T-cell (primary cell): ENCODE measurements at regions not wholly inside any gene's neighbourhood (a gene's known extent, or its start where the extent isn't known, plus 50 kb on each side); places are given as distances from the start of the nearest gene placed in this dataset.

Experiments
- ATAC-seq, 4 experiments: fragments of 200-7000 bp in 3 of 4; fragments of 150-1000 bp in 1 of 4; cut with Tn5 transposase; replicated peaks in 1 of 4; 1 replicate in 3 of 4; 2 replicates in 1 of 4; pipeline ENCODE4 v1.10.0; 2021; ENCODE audit warnings: moderate library complexity in 3 of 4, mild to moderate bottlenecking in 2 of 4, moderate number of reproducible peaks in 1 of 4
- CTCF ChIA-PET, 2 donors: fragments of 300-600 bp; sonication (Branson Sonifier 250); formaldehyde crosslinking; loops; one replicate each; lab custom pipeline; 2022; ENCODE audit warnings: antibody characterized with exemption in 2 of 2; lab: Charles Lee
- POLR2A ChIA-PET, 2 donors: fragments of 300-600 bp; sonication (Branson Sonifier 250); formaldehyde crosslinking; loops; one replicate each; lab custom pipeline; 2022; ENCODE audit warnings: antibody characterized with exemption in 2 of 2; lab: Charles Lee
- DNase-seq, 35 experiments: peaks; one replicate each; pipeline versions ENCODE4 v3.0.0 to v3.0.0-alpha.2; 2013 to 2023
- H3K27ac ChIP-seq: one replicate; pipeline ENCODE4 v1.5.1; 2013; ENCODE audit warnings: low read length
- H3K27me3 ChIP-seq, 2 experiments: replicated peaks in 1 of 2; 1 replicate in 1 of 2; 2 replicates in 1 of 2; pipeline versions ENCODE4 v1.6.1 to v1.7.0; 2013; ENCODE audit warnings: low read length in 1 of 2, mixed read lengths in 1 of 2; ENCODE audit not compliant: control insufficient read depth in 2 of 2, insufficient read depth in 2 of 2; ENCODE audit errors: extremely low read depth in 1 of 2
- H3K36me3 ChIP-seq, 2 donors: 1 replicate in 1 of 2; 2 replicates in 1 of 2; pipeline versions ENCODE4 v1.6.1 to v1.7.0; 2013; ENCODE audit warnings: low read length in 1 of 2; ENCODE audit not compliant: control insufficient read depth in 2 of 2, insufficient read depth in 1 of 2; ENCODE audit errors: extremely low read depth in 1 of 2
- H3K4me1 ChIP-seq, 2 experiments: 1 replicate in 1 of 2; 2 replicates in 1 of 2; pipeline versions ENCODE4 v1.6.1 to v1.7.0; 2013; ENCODE audit warnings: low read length in 2 of 2, mixed read lengths in 1 of 2; ENCODE audit not compliant: insufficient read depth in 2 of 2, control insufficient read depth in 1 of 2; ENCODE audit errors: extremely low read depth in 1 of 2
- H3K4me3 ChIP-seq, 2 donors: 1 replicate in 1 of 2; 2 replicates in 1 of 2; pipeline versions ENCODE4 v1.5.1 to v1.7.0; 2013; ENCODE audit warnings: mild to moderate bottlenecking in 2 of 2, low read length in 1 of 2, moderate library complexity in 1 of 2; ENCODE audit not compliant: control insufficient read depth in 1 of 2; ENCODE audit errors: extremely low read depth in 1 of 2
- H3K9me3 ChIP-seq: 2 replicates; pipeline ENCODE4 v1.7.0; 2013
- H3K27ac Mint-ChIP-seq, 2 donors: one replicate each; pipeline ENCODE4 v1.8.0; 2020 to 2021; ENCODE audit warnings: mild to moderate bottlenecking in 2 of 2, mixed read lengths in 2 of 2
- H3K27me3 Mint-ChIP-seq, 2 donors: one replicate each; pipeline ENCODE4 v1.8.0; 2021 to 2022; ENCODE audit warnings: mixed read lengths in 2 of 2
- H3K36me3 Mint-ChIP-seq: one replicate; pipeline ENCODE4 v1.8.0; 2021; ENCODE audit warnings: mixed read lengths
- H3K4me1 Mint-ChIP-seq, 3 donors: one replicate each; pipeline ENCODE4 v1.8.0; 2020 to 2022; ENCODE audit warnings: mixed read lengths in 3 of 3, mild to moderate bottlenecking in 1 of 3
- H3K4me3 Mint-ChIP-seq, 3 donors: one replicate each; pipeline ENCODE4 v1.8.0; 2020 to 2022; ENCODE audit warnings: mild to moderate bottlenecking in 3 of 3, mixed read lengths in 3 of 3, moderate library complexity in 3 of 3
- H3K9me3 Mint-ChIP-seq, 3 donors: one replicate each; pipeline ENCODE4 v1.8.0; 2020 to 2022; ENCODE audit warnings: mixed read lengths in 3 of 3
- WGBS: methylation state at CpG from one replicate; pipeline ENCODE4 v1.1.5; 2013; ENCODE audit warnings: missing lambda C conversion rate; ENCODE audit not compliant: insufficient coverage; 5-methylcytosine and 5-hydroxymethylcytosine counted together

- 8% methylated on average over 6 of the region's 8 CpGs for WGBS
- Mint-ChIP-seq H3K27me3 (no peaks in the 10 kb centered on the region), H3K36me3 (peaks cover 19% of the 10 kb centered on the region), H3K9me3 (peaks cover 0 to 4% (median 0%) of the 10 kb centered on the region in 3 donors), H3K27ac (peak overlapping the region; percentile 92 to 96), H3K4me1 (peaks cover 87 to 92% (median 90%) of the 10 kb centered on the region in 3 donors), H3K4me3 (peak overlapping the region; percentile 67 to 80 (median 76))
- peaks cover 41 to 77% of the 10 kb centered on the region in 2 experiments for H3K4me1 ChIP-seq
- DNase-seq (peak in 8 of 35 experiments; percentile 18 to 48 (median 29)), ATAC-seq (peak; percentile 13 to 40 (median 28))
- no peaks in the 10 kb centered on the region for H3K27me3 ChIP-seq
- H3K9me3 ChIP-seq, result no peaks in the 10 kb centered on the region
- no peaks in the 10 kb centered on the region for H3K36me3 ChIP-seq
- peak overlapping the region; percentile 23 to 29 for H3K4me3 ChIP-seq
- peak overlapping the region; percentile 83 for H3K27ac ChIP-seq
- CTCF ChIA-PET, result interaction anchor here in 1 of 2 donors (0.8 kb wide), 1 partner anchor 67 kb away, joined by 3 read pairs; no protein-coding TSS in a partner anchor
- POLR2A ChIA-PET, result interaction anchor here (0.5 to 1.1 kb wide), 2 partner anchors 26 to 255 kb away, joined by 3 read pairs; no protein-coding TSS in a partner anchor
Observed at GRCh38 chr6:144351379-144352127, 66.4 kb downstream of the UTRN start.

- ATAC-seq, result no peak
- Histone ChIP-seq H3K27ac (peak overlapping the region; percentile 83), H3K9me3 (no peaks in the 10 kb centered on the region), H3K27me3 (no peaks in the 10 kb centered on the region), H3K4me1 (peaks cover 39 to 73% of the 10 kb centered on the region in 2 experiments), H3K36me3 (peaks cover 0 to 2% of the 10 kb centered on the region in 2 donors), H3K4me3 (peak overlapping the region in 1 of 2 donors; percentile 23)
- ChIA-PET POLR2A (no interaction called here), CTCF (no interaction called here)
- H3K9me3 Mint-ChIP-seq, result peaks cover 0 to 4% (median 0%) of the 10 kb centered on the region in 3 donors
- DNase-seq, result no peak
- peaks cover 17% of the 10 kb centered on the region for H3K36me3 Mint-ChIP-seq
- H3K4me3 Mint-ChIP-seq, result peak overlapping the region; percentile 67 to 80 (median 76)
- peak overlapping the region; percentile 92 to 96 for H3K27ac Mint-ChIP-seq
- no peaks in the 10 kb centered on the region for H3K27me3 Mint-ChIP-seq
- H3K4me1 Mint-ChIP-seq, result peaks cover 86 to 91% (median 89%) of the 10 kb centered on the region in 3 donors
- no CpG with 5 or more reads among the region's 2 CpGs for WGBS
Observed at GRCh38 chr6:144352331-144352730, 67.2 kb downstream of the UTRN start.

GRCh38 chr6:144353871-144354314, 68.8 kb downstream of the UTRN start:
- Mint-ChIP-seq H3K9me3 (no peaks in the 10 kb centered on the region), H3K36me3 (peaks cover 13% of the 10 kb centered on the region), H3K27me3 (no peaks in the 10 kb centered on the region), H3K4me3 (peak overlapping the region; percentile 64 to 80 (median 64)), H3K27ac (peak overlapping the region; percentile 92 to 96), H3K4me1 (peaks cover 84 to 87% (median 85%) of the 10 kb centered on the region in 3 donors)
- peak overlapping the region; percentile 83 for H3K27ac ChIP-seq
- no peaks in the 10 kb centered on the region for H3K27me3 ChIP-seq
- ATAC-seq (peak; percentile 22 to 48 (median 40)), DNase-seq (peak in 11 of 35 experiments; percentile 18 to 65 (median 28))
- H3K9me3 ChIP-seq, result no peaks in the 10 kb centered on the region
- ChIA-PET CTCF (interaction anchor here in 1 of 2 donors (1.0 kb wide), 1 partner anchor 11 kb away, joined by 3 read pairs; no protein-coding TSS in a partner anchor), POLR2A (no interaction called here)
- H3K36me3 ChIP-seq, result peaks cover 0 to 2% of the 10 kb centered on the region in 2 donors
- peaks cover 39 to 59% of the 10 kb centered on the region in 2 experiments for H3K4me1 ChIP-seq
- WGBS, result 8% methylated on average over 5 of the region's 5 CpGs
- H3K4me3 ChIP-seq, result peak overlapping the region in 1 of 2 donors; percentile 8

- H3K4me3 Mint-ChIP-seq, result no peak overlapping the region
- WGBS, result no CpG with 5 or more reads among the region's 1 CpG
- POLR2A ChIA-PET, result interaction anchor here in 1 of 2 donors (0.6 kb wide), 2 partner anchors 84 to 260 kb away, joined by 3 to 8 read pairs; no protein-coding TSS in a partner anchor
Observed at GRCh38 chr6:144359783-144360182, 74.6 kb downstream of the UTRN start.

GRCh38 chr6:144360401-144360800, 75.3 kb downstream of the UTRN start:
- Mint-ChIP-seq H3K27ac (peak overlapping the region; percentile 31 to 70), H3K27me3 (no peaks in the 10 kb centered on the region), H3K4me3 (no peak overlapping the region), H3K4me1 (peaks cover 79 to 87% (median 84%) of the 10 kb centered on the region in 3 donors), H3K36me3 (peaks cover 29% of the 10 kb centered on the region), H3K9me3 (no peaks in the 10 kb centered on the region)
- ChIA-PET POLR2A (no interaction called here), CTCF (no interaction called here)
- ATAC-seq (peak in 3 of 4 experiments; percentile 27 to 61 (median 34)), DNase-seq (no peak)
- WGBS, result 59% methylated on average over 3 of the region's 4 CpGs
- Histone ChIP-seq H3K27me3 (no peaks in the 10 kb centered on the region), H3K27ac (no peak overlapping the region), H3K4me1 (peaks cover 8 to 41% of the 10 kb centered on the region in 2 experiments), H3K9me3 (no peaks in the 10 kb centered on the region), H3K4me3 (no peak overlapping the region), H3K36me3 (peaks cover 2 to 10% of the 10 kb centered on the region in 2 donors)

More at GRCh38 chr6:144359783-144360182, 74.6 kb downstream of the UTRN start:
- Mint-ChIP-seq H3K9me3 (no peaks in the 10 kb centered on the region), H3K27ac (no peak overlapping the region), H3K36me3 (peaks cover 25% of the 10 kb centered on the region), H3K4me1 (peaks cover 78 to 85% (median 85%) of the 10 kb centered on the region in 3 donors), H3K27me3 (no peaks in the 10 kb centered on the region)
- DNase-seq, result no peak
- Histone ChIP-seq H3K4me1 (peaks cover 6 to 46% of the 10 kb centered on the region in 2 experiments), H3K4me3 (no peak overlapping the region), H3K27me3 (no peaks in the 10 kb centered on the region), H3K27ac (no peak overlapping the region), H3K36me3 (peaks cover 2 to 10% of the 10 kb centered on the region in 2 donors), H3K9me3 (no peaks in the 10 kb centered on the region)
- no peak for ATAC-seq
- CTCF ChIA-PET, result no interaction called here

- H3K4me3 Mint-ChIP-seq, result no peak overlapping the region
- H3K27me3 Mint-ChIP-seq, result no peaks in the 10 kb centered on the region
- peaks cover 83 to 89% (median 86%) of the 10 kb centered on the region in 3 donors for H3K4me1 Mint-ChIP-seq
- no peaks in the 10 kb centered on the region for H3K9me3 Mint-ChIP-seq
- peaks cover 8 to 42% of the 10 kb centered on the region in 2 experiments for H3K4me1 ChIP-seq
- DNase-seq (no peak), ATAC-seq (no peak)
- WGBS, result no CpG with 5 or more reads among the region's 1 CpG
- no peaks in the 10 kb centered on the region for H3K9me3 ChIP-seq
- CTCF ChIA-PET, result no interaction called here
- H3K27ac ChIP-seq, result no peak overlapping the region
- peaks cover 2 to 10% of the 10 kb centered on the region in 2 donors for H3K36me3 ChIP-seq
- peaks cover 30% of the 10 kb centered on the region for H3K36me3 Mint-ChIP-seq
- POLR2A ChIA-PET, result interaction anchor here in 1 of 2 donors (0.7 kb wide), 1 partner anchor 13 kb away, joined by 5 read pairs; no protein-coding TSS in a partner anchor
- no peak overlapping the region for H3K4me3 ChIP-seq
- H3K27me3 ChIP-seq, result no peaks in the 10 kb centered on the region
- peak overlapping the region; percentile 17 to 70 for H3K27ac Mint-ChIP-seq
Observed at GRCh38 chr6:144361016-144361415, 75.9 kb downstream of the UTRN start.
